Neutrophil (primary cell): ENCODE measurements at regions not wholly inside any gene's neighbourhood (a gene's known extent, or its start where the extent isn't known, plus 50 kb on each side); places are given as distances from the start of the nearest gene placed in this dataset.

ENCODE experiments used
- H3K27ac ChIP-seq: fragments of 200-600 bp; sonication (generic); 2 replicates; pipeline ENCODE4 v1.5.1; 2016; ENCODE audit warnings: mild to moderate bottlenecking, moderate library complexity
- H3K27me3 ChIP-seq: fragments of 200-600 bp; sonication (generic); 2 replicates; pipeline ENCODE4 v1.6.0; 2016; ENCODE audit warnings: mild to moderate bottlenecking
- H3K36me3 ChIP-seq: fragments of 200-600 bp; sonication (generic); 2 replicates; pipeline ENCODE4 v1.5.1; 2017
- H3K4me1 ChIP-seq, 2 experiments: fragments of 200-600 bp in 1 of 2; sonication (generic) in 1 of 2; 1 replicate in 1 of 2; 2 replicates in 1 of 2; pipeline versions ENCODE4 v1.5.1 to v1.6.1; 2013 to 2016; ENCODE audit warnings: low read depth in 1 of 2, low read length in 1 of 2, mild to moderate bottlenecking in 1 of 2, moderate library complexity in 1 of 2; ENCODE audit not compliant: control insufficient read depth in 1 of 2, insufficient read depth in 1 of 2
- H3K4me3 ChIP-seq, 2 experiments: fragments of 200-600 bp in 1 of 2; sonication (generic) in 1 of 2; 1 replicate in 1 of 2; 2 replicates in 1 of 2; pipeline ENCODE4 v1.5.1; 2013 to 2016; ENCODE audit warnings: low read depth in 1 of 2, low read length in 1 of 2, mild to moderate bottlenecking in 1 of 2, moderate library complexity in 1 of 2
- H3K9me3 ChIP-seq: fragments of 200-600 bp; sonication (generic); 2 replicates; pipeline ENCODE4 v1.5.1; 2016
- CTCF ChIP-seq: fragments of 200-600 bp; sonication (generic); IDR thresholded peaks from 2 replicates; pipeline ENCODE4 v1.5.1; 2016; ENCODE audit warnings: antibody characterized with exemption

- H3K4me1 ChIP-seq, result no peaks in the 10 kb centered on the region
- no peaks in the 10 kb centered on the region for H3K27me3 ChIP-seq
- H3K27ac ChIP-seq, result no peak overlapping the region
- H3K4me3 ChIP-seq, result no peak overlapping the region
- no peaks in the 10 kb centered on the region for H3K9me3 ChIP-seq
- no peak for TF ChIP-seq CTCF
- no peaks in the 10 kb centered on the region for H3K36me3 ChIP-seq
Observed at GRCh38 chr18:4605212-4605611, 150.1 kb upstream of the DLGAP1 start.

- Histone ChIP-seq H3K9me3 (no peaks in the 10 kb centered on the region), H3K27ac (no peak overlapping the region), H3K4me1 (no peaks in the 10 kb centered on the region), H3K36me3 (no peaks in the 10 kb centered on the region), H3K27me3 (no peaks in the 10 kb centered on the region), H3K4me3 (no peak overlapping the region)
- TF ChIP-seq CTCF, result no peak
Observed at GRCh38 chr18:4603955-4604354, 148.8 kb upstream of the DLGAP1 start.

GRCh38 chr18:4599312-4599711 lies 144.2 kb upstream of the DLGAP1 start:
- H3K27ac ChIP-seq, result no peak overlapping the region
- H3K36me3 ChIP-seq, result no peaks in the 10 kb centered on the region
- H3K4me1 ChIP-seq, result no peaks in the 10 kb centered on the region
- H3K4me3 ChIP-seq, result no peak overlapping the region
- TF ChIP-seq CTCF, result no peak
- H3K9me3 ChIP-seq, result no peaks in the 10 kb centered on the region
- H3K27me3 ChIP-seq, result no peaks in the 10 kb centered on the region

DNA sequence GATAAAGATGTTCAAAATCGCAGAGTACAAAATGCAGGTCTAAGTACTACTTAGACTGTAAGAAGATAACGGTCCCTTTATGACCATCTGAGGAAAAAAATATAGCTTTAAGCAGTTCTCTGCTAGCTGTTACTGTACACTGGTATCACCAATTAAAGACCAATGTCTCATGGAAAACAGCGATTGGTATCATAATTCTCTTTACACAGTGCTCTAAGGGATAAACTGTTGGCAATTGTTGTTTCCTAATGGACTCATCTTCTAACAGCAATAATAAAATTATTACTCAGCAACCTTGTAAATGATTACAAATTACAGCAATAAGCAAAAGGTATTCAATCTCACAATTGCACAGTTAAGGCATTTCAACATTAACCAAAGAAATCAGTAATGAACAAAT lies 142.2 kb upstream of the DLGAP1 start:
- H3K27me3 ChIP-seq, result no peaks in the 10 kb centered on the region
- TF ChIP-seq CTCF, result no peak
- H3K4me1 ChIP-seq, result no peaks in the 10 kb centered on the region
- H3K36me3 ChIP-seq, result no peaks in the 10 kb centered on the region
- no peak overlapping the region for H3K4me3 ChIP-seq
- H3K27ac ChIP-seq, result no peak overlapping the region
- no peaks in the 10 kb centered on the region for H3K9me3 ChIP-seq

GRCh38 chr18:4593895-4594294 lies 138.8 kb upstream of the DLGAP1 start:
- Histone ChIP-seq H3K27me3 (no peaks in the 10 kb centered on the region), H3K4me1 (no peaks in the 10 kb centered on the region), H3K4me3 (no peak overlapping the region), H3K36me3 (no peaks in the 10 kb centered on the region), H3K9me3 (no peaks in the 10 kb centered on the region), H3K27ac (no peak overlapping the region)
- no peak for TF ChIP-seq CTCF

- Histone ChIP-seq H3K27ac (no peak overlapping the region), H3K27me3 (no peaks in the 10 kb centered on the region), H3K36me3 (no peaks in the 10 kb centered on the region), H3K9me3 (no peaks in the 10 kb centered on the region), H3K4me3 (no peak overlapping the region), H3K4me1 (no peaks in the 10 kb centered on the region)
- TF ChIP-seq CTCF, result no peak
Observed at GRCh38 chr18:4593459-4593858, 138.4 kb upstream of the DLGAP1 start.
